Prostate gland (tissue), 2 donors: ENCODE measurements at regions not wholly inside any gene's neighbourhood (a gene's known extent, or its start where the extent isn't known, plus 50 kb on each side); places are given as distances from the start of the nearest gene placed in this dataset.

Experiments used
- POLR2A ChIP-seq: fragments of 450-650 bp; IDR thresholded peaks from one replicate; pipeline ENCODE4 v1.6.1; 2016; ENCODE audit warnings: antibody characterized with exemption, mild to moderate bottlenecking
- POLR2AphosphoS5 ChIP-seq: sonication (generic); formaldehyde crosslinking; IDR thresholded peaks from one replicate; pipeline ENCODE4 v1.6.1; 2017; ENCODE audit warnings: antibody characterized with exemption
- TF ChIP-seq, protein P1 (sequence below), 4 experiments: fragments of 200-600 bp in 2 of 4; fragments of 450-650 bp in 2 of 4; sonication (generic) in 2 of 4; IDR thresholded peaks; 1 replicate in 3 of 4; 2 replicates in 1 of 4; pipeline ENCODE4 v1.5.1; 2016 to 2019; ENCODE audit warnings: antibody characterized with exemption in 4 of 4, mild to moderate bottlenecking in 2 of 4, moderate library complexity in 2 of 4

DNA sequence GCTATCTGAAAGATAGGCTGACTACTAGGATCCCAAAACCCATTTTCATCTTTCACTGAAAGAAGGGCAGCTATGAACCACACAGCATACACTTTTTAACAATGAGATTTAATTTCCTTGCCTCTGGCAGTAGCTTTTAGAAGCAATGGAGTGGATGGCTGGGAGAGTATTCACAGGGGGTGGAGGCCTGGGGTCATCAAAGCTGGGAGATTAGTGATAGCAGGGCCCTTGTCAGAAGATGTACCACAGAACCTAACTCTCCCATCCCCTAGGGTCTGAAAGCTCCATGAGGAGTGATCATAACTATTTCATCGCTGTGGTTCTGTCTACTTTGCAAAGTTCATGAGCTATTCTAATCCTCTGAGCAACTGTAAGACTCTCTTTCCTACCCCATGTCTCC lies 332.2 kb downstream of the PRELID2 start:
- TF ChIP-seq POLR2A (no peak), POLR2AphosphoS5 (no peak)
- TF ChIP-seq, protein P1, sequence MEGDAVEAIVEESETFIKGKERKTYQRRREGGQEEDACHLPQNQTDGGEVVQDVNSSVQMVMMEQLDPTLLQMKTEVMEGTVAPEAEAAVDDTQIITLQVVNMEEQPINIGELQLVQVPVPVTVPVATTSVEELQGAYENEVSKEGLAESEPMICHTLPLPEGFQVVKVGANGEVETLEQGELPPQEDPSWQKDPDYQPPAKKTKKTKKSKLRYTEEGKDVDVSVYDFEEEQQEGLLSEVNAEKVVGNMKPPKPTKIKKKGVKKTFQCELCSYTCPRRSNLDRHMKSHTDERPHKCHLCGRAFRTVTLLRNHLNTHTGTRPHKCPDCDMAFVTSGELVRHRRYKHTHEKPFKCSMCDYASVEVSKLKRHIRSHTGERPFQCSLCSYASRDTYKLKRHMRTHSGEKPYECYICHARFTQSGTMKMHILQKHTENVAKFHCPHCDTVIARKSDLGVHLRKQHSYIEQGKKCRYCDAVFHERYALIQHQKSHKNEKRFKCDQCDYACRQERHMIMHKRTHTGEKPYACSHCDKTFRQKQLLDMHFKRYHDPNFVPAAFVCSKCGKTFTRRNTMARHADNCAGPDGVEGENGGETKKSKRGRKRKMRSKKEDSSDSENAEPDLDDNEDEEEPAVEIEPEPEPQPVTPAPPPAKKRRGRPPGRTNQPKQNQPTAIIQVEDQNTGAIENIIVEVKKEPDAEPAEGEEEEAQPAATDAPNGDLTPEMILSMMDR (IDR thresholded peaks at IDR 0.05): no peak
